ENCODE measurements at regions not wholly inside any gene's neighbourhood (a gene's known extent, or its start where the extent isn't known, plus 50 kb on each side); places are given as distances from the start of the nearest gene placed in this dataset.
"Not testable (repeated sequence)": the region's sequence is repeated elsewhere in the genome, so short reads cannot be mapped to it uniquely, and the experiment has no call there.

DNA sequence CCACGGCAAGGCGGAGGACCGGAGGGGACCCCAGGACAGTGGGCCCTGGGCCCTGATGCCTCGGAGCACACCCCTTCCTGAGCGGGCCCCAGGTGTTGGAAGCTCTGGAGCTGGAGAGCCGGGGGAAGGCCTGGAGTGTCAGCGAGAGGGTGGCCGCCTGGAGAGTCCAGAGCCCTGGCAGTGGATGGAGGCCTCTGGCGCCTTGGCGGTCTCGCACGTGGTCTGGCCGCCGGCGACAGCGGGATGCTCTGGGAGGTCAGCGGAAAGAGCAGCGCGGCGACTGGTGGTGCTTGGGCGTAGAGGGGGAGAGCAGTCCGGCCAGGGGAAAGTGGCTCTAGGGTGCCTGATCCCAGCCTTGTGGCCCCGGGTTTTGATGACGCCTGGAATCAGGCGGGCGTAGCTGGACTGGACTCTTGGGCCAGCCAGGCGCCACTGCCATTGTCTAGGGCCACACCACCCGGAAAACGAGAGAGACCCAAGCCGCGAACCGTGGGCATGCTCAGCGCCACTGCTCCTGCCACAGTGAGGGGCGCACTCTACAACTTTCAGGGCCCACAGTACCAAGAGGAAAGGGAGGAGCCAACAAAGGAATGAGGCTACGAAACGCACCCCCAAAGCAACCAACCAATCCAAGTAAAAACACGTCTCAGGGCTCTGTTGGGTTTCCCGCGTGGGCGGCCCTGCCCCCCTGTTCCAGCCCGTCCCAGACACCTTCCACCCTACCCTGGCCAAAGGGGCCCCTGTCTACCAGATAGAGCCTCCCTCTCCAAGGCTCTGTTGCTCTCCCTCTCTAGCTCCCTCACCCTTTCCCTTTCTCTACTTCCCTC is 1381.2 kb upstream of the DEFB115 start:
- H3K4me3 ChIP-seq (replicated peaks in 1 of 3; ENCODE audit: insufficient read depth in 1 of 3, low read depth in 1 of 3, low read length in 3 of 3); H3K4me2 ChIP-seq (ENCODE audit: insufficient read depth, low read length); H3K9me1 ChIP-seq (replicated peaks; ENCODE audit: control insufficient read depth, extremely low read depth, insufficient read depth, low read length); DNase-seq (ENCODE audit: low read depth, low spot score); H3K4me1 ChIP-seq (ENCODE audit: control insufficient read depth, extremely low read depth, insufficient read depth, low read length); BruUV-seq (replicated peaks); H3K27ac ChIP-seq (ENCODE audit: insufficient read depth, low read depth, low read length); intact Hi-C loops (cut with micrococcal nuclease); H3K27me3 ChIP-seq (ENCODE audit: control insufficient read depth in 2 of 2, insufficient read depth in 2 of 2, low read length in 2 of 2); FAIRE-seq; CTCF ChIA-PET; H3K79me2 ChIP-seq (ENCODE audit: control insufficient read depth, insufficient read depth, low read length); POLR2A ChIA-PET; H4K20me1 ChIP-seq (replicated peaks; ENCODE audit: control insufficient read depth, extremely low read depth, insufficient read depth, low read length); H3K36me3 ChIP-seq (ENCODE audit: control insufficient read depth in 2 of 2, extremely low read depth in 1 of 2, insufficient read depth in 2 of 2, low read length in 2 of 2); H2AFZ ChIP-seq (ENCODE audit: low read depth, low read length); H3K9ac ChIP-seq (replicated peaks; ENCODE audit: extremely low read depth, insufficient read depth, low read length): not testable (repeated sequence)
- dilution Hi-C loops (cut with MboI; ENCODE audit: extremely low pct_ligation_motif_present, low sequenced_read_pairs), result loop anchor here (25.0 kb wide), 1 partner anchor 664 kb away; no protein-coding TSS in a partner anchor
- peaks cover 16% of the 10 kb centered on the region for H3K9me3 ChIP-seq (replicated peaks; ENCODE audit: control insufficient read depth, insufficient read depth, low read length)

DNA sequence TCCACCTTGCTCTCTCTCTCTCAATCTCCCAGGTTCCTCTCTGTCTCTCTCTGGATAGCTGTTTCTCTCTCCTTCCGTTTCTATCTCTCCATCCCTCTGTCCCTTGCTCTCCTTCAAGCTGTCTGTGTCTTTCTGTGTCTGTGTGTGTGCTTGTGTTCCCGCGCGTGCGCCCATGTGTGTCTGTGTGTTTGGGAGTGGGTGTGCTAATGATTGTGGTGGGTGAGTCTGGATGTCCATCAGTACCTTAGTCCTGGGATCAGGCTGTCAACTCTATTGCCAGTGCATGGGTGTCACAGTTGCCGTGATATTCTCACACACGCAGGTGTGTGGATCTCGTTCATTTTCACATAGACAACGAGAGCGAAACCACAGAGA is 1380.6 kb upstream of the DEFB115 start:
- intact Hi-C loops (cut with micrococcal nuclease) (no loop called here), dilution Hi-C loops (cut with MboI; ENCODE audit: extremely low pct_ligation_motif_present, low sequenced_read_pairs) (loop anchor here (25.0 kb wide), 1 partner anchor 665 kb away; no protein-coding TSS in a partner anchor)
- DNase-seq (ENCODE audit: low read depth, low spot score) (no peak), FAIRE-seq (no peak)
- peaks cover 16% of the 10 kb centered on the region for H3K9me3 ChIP-seq (replicated peaks; ENCODE audit: control insufficient read depth, insufficient read depth, low read length)
- H3K27ac ChIP-seq (ENCODE audit: insufficient read depth, low read depth, low read length), result no peak overlapping the region
- H3K9ac ChIP-seq (replicated peaks; ENCODE audit: extremely low read depth, insufficient read depth, low read length), result no peak overlapping the region
- no TSS peak for BruUV-seq (replicated peaks)
- no peaks in the 10 kb centered on the region for H4K20me1 ChIP-seq (replicated peaks; ENCODE audit: control insufficient read depth, extremely low read depth, insufficient read depth, low read length)
- no peaks in the 10 kb centered on the region for H3K9me1 ChIP-seq (replicated peaks; ENCODE audit: control insufficient read depth, extremely low read depth, insufficient read depth, low read length)
- H3K36me3 ChIP-seq (ENCODE audit: control insufficient read depth in 2 of 2, extremely low read depth in 1 of 2, insufficient read depth in 2 of 2, low read length in 2 of 2), result no peaks in the 10 kb centered on the region
- H3K79me2 ChIP-seq (ENCODE audit: control insufficient read depth, insufficient read depth, low read length), result no peaks in the 10 kb centered on the region
- no peak overlapping the region for H2AFZ ChIP-seq (ENCODE audit: low read depth, low read length)
- no peak overlapping the region for H3K4me2 ChIP-seq (ENCODE audit: insufficient read depth, low read length)
- TF ChIP-seq POLR2AphosphoS5 (IDR thresholded peaks at IDR 0.05; ENCODE audit: insufficient read depth, low read depth, low read length) (no peak), FOS (IDR thresholded peaks at IDR 0.05; ENCODE audit: borderline replicate concordance, insufficient read depth, low read length) (no peak), EZH2 (IDR thresholded peaks at IDR 0.05; ENCODE audit: borderline replicate concordance, low read depth, low read length, severe bottlenecking) (no peak), MYC (IDR thresholded peaks at IDR 0.05; ENCODE audit: low read depth, low read length) (no peak), POLR2A (IDR thresholded peaks at IDR 0.05; ENCODE audit: low read depth, low read length) (no peak), GATA2 (IDR thresholded peaks at IDR 0.05; ENCODE audit: insufficient read depth, insufficient read length, low read depth, low read length) (no peak), JUN (IDR thresholded peaks at IDR 0.05; ENCODE audit: borderline replicate concordance, insufficient read depth, insufficient read length, low read depth) (no peak)
- TF ChIP-seq, protein P1, sequence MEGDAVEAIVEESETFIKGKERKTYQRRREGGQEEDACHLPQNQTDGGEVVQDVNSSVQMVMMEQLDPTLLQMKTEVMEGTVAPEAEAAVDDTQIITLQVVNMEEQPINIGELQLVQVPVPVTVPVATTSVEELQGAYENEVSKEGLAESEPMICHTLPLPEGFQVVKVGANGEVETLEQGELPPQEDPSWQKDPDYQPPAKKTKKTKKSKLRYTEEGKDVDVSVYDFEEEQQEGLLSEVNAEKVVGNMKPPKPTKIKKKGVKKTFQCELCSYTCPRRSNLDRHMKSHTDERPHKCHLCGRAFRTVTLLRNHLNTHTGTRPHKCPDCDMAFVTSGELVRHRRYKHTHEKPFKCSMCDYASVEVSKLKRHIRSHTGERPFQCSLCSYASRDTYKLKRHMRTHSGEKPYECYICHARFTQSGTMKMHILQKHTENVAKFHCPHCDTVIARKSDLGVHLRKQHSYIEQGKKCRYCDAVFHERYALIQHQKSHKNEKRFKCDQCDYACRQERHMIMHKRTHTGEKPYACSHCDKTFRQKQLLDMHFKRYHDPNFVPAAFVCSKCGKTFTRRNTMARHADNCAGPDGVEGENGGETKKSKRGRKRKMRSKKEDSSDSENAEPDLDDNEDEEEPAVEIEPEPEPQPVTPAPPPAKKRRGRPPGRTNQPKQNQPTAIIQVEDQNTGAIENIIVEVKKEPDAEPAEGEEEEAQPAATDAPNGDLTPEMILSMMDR (IDR thresholded peaks at IDR 0.05; ENCODE audit: extremely low read depth in 1 of 2, insufficient read depth in 1 of 2, low read depth in 1 of 2, low read length in 2 of 2), result no peak
- TF ChIP-seq, protein P2, sequence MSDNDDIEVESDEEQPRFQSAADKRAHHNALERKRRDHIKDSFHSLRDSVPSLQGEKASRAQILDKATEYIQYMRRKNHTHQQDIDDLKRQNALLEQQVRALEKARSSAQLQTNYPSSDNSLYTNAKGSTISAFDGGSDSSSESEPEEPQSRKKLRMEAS (IDR thresholded peaks at IDR 0.05; ENCODE audit: insufficient read depth, insufficient read length), result no peak
- H3K4me1 ChIP-seq (ENCODE audit: control insufficient read depth, extremely low read depth, insufficient read depth, low read length), result no peaks in the 10 kb centered on the region
- H3K27me3 ChIP-seq (ENCODE audit: control insufficient read depth in 2 of 2, insufficient read depth in 2 of 2, low read length in 2 of 2), result no peaks in the 10 kb centered on the region
- CTCF ChIA-PET, result no interaction called here
- POLR2A ChIA-PET, result no interaction called here
- no peak overlapping the region for H3K4me3 ChIP-seq (replicated peaks in 1 of 3; ENCODE audit: insufficient read depth in 1 of 3, low read depth in 1 of 3, low read length in 3 of 3)
